ENCODE measurements at regions not wholly inside any gene's neighbourhood (a gene's known extent, or its start where the extent isn't known, plus 50 kb on each side); places are given as distances from the start of the nearest gene placed in this dataset.

- no peak for DNase-seq
Measured at GRCh38 chr2:120576509-120577474, 158.9 kb upstream of the GLI2 start.

DNA sequence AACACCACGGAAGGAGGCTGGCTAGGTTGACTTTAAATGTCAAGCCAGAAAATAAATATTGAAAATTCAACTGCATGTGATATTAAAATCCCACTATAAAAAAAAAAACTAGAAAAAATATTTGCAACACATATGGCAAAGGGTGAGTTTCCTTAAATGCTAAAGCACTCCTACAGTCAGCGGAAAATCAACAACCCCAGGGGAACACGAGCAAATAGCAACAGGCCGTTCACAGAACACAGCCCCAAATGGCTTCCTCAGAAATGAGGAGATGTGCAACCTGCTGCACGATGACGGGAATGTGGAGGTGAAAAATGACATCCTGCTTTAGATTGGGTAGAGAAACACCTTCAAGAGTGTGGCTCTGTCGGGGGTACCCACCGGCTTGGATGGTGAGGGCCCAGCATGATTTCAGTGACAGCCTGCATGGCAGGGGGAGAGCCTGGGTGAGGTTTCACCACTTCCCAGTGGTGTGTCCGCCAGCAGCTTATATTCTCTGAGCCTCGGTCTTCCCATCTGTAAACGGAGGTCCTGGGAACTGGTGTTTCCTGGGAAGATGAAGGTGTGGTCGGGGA, 157.9 kb upstream of the GLI2 start:
- DNase-seq = no peak

DNA sequence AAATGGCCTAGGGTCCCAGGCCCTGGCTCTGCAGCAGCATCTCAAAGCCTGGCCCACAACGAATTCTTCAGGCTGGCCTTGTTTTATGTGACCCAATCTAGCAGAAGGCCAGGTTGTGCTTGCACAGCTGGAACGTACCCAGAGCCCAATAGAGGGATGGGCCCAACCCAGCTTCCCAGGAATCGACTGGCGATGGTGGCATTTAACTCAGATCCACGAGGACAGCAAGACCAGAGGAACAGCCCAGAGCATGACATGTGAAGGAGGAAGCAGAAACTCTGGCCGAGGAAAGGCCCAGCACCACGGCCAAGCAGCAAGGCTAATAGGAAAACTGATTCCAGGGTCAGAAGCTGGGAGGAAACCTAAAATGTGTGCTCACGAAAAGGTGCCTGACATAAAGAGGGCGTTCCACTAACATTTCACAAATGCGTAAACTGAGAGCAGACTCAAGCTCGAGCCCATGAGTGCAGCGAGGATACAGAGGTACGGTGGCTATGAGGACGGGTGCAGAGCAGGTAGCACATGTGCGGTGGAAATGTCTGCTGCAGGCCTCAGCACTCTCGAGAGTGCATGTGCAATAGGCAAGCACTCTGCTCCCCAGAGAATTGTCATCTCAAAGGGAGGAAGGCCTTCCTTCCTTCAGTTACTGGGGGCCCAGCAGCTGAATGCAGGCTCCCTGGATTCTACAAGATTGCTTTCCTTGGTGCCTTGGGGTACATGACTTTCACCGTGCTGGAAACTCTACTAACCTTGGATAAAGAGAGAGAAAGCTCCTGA, 156.9 kb upstream of the GLI2 start:
- DNase-seq = no peak

DNA sequence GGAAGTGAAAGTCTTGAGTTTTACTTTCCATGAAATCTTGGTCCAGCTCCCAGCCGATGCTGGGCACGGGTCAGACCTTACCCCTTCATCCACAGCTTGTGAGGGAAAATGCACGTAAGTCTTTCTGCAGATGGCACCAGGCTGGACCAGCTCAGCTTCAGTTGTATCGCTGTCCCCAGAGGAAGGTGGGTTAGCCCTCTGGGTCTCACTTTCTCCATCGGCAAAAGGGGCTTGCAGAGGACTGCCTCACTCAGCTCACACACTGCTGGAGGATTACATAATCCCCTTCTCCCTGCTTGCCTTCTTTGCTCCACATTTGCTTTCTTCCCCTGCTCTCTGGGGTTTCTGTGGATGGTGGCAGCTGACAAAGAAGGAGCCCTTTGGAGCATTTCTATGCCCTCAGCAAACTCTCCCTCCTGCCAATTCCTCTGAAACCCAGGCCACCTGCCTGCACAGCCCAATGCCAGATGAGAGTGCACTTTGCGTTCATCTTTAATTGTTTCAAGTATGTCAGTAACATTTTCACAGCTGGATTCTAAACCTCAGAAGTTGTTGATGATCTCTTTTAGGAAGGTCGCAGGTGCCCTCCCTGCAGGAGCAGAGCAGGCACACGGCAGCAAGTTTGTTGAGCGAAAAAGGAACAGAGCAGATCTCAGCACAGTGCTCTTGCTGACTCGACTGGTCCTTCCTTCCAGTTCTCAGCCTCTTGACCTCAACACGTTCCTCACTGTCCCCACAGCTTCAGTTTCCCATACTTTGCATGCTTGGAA, 155.6 kb upstream of the GLI2 start:
- DNase-seq = no peak

GRCh38 chr2:120580709-120581108, 155.0 kb upstream of the GLI2 start:
- no peak for DNase-seq

- DNase-seq = no peak
Measured at GRCh38 chr2:120583121-120583520, 152.5 kb upstream of the GLI2 start.

- no peak for DNase-seq
Measured at GRCh38 chr2:120583851-120584570, 151.7 kb upstream of the GLI2 start.

GRCh38 chr2:120586507-120587278, 149.0 kb upstream of the GLI2 start:
- no peak for DNase-seq

DNA sequence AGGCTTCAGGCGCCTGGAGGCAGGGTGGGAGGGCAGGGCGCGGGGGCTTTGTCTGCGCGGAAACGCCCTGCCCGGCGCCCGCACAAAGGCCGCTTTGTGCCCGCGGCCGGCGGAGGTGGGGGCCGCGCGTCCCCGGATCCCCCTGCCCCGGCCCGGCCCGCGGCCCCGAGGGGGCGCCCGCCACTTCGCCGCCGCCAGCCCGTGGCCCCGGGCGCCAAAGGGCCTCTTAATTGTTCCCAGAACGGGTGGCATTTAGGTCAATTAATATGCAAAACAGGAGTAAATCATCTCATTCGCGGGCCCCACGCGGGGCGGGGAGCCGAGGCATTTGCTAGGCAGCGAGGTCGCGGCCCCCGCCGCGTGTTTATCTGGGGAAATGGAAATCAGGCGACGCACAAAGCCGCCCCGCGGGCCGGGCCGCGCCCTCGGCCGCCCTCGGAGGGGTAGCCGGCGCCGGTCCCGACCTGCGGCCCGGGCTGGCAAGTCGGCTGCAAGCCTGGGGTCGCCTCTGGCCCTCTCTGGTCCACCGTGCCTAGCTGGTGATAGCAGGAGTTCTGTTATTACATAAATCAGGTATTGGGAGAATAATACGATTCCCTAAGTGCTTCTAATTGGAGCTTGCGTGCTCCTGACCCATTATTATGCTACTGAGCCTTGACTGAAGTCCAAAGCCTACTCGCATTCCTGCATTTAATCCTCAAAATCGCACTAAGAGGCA, 148.2 kb upstream of the GLI2 start:
- DNase-seq = no peak

- no peak for DNase-seq
Measured at GRCh38 chr2:120587997-120588336, 147.7 kb upstream of the GLI2 start.

- DNase-seq = no peak
Measured at GRCh38 chr2:120589771-120590608, 145.7 kb upstream of the GLI2 start.

DNA sequence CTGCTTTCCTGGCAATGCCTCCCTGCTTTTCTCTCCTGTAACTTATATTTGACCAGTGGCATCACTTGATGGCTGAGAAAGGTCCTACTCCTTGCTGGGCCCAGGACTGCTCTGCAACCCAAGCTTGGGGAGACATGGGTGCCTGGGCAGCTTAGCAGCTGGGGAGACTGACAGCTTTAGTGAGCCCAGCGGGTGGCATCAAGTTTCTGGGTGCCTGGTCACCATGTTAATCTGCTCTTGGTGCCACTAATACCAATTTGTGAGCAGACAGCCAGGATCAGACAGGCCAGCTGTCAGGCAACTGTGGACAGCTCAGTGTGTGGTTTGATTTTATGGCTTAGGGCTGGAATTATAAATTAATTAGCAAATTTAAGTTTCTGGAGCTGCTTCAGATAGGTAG, 144.8 kb upstream of the GLI2 start:
- DNase-seq = no peak

- DNase-seq = no peak
Measured at GRCh38 chr2:120591572-120591971, 144.1 kb upstream of the GLI2 start.

DNA sequence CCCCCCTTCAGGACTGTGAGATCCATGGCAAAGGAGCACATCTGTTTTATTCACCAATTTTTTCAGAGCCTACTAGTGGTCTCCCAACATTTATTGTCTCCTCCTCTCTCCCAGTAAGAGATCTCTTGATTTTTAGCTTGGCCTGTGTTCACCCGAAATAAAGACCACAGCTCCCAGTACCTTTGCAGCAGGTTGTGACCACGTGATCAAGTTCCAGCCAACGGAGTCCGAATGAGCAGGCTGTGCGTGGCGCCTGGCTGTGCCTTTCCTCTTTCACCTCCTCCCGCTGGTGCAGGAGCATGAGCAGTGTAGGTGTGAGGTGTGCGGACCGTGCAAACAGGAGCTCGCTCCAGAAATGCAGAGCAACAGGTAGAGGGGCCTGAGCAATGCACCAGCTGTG, 143.6 kb upstream of the GLI2 start:
- no peak for DNase-seq

GRCh38 chr2:120593921-120594686, 141.6 kb upstream of the GLI2 start:
- DNase-seq = no peak

GRCh38 chr2:120594856-120595685, 140.6 kb upstream of the GLI2 start:
- DNase-seq = no peak

DNA sequence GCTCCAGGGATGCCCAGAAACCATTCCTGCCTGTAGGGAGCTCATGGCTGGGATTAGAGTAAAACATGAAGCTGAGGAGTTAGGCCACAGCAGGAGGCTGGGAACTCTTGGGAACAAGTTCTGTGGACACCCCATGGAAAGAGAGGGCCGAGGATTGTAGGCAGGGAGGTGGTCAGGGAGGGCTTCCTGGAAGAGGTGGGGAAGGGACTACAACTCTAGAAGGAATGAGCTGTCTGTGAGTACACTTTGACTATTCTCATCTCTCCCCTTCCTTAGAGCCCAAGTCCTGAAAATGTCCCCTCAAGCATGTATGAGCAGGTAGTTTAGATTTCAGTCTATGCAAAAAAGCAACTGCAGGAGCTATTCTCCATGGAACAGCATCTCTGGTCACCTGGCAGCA, 139.9 kb upstream of the GLI2 start:
- DNase-seq = no peak

DNA sequence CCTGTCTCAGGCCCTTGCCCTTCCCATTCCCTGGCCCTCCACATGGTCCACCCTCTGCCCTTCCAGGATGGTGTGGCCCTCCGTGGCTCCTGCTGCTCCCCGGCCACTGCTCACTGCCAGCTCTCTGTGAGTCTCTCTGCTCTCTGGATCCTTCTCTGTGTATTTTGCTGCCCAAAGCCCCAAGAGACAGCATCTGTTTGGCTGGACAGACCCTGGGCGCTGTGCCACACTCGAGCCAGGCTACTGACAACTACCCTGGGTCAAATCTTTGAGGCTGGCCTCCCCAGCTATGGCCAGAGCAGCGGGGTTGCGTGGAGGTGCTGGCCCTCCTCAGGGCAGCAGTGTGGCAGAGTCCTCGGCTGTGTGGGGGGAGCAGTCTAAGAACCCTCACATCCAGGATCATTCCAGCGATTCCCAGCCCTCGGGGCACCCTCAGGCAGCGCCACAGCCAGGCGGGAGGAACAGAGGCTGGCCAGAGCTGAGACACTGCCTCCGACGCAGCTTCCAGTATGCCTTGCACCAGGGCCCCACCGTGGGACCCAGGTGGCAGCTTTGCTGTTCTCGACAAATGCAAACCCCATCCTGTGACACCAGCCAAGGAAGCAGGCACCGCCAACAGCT, 139.4 kb upstream of the GLI2 start:
- DNase-seq = no peak
